NB4 (cell line): ENCODE measurements at regions not wholly inside any gene's neighbourhood (a gene's known extent, or its start where the extent isn't known, plus 50 kb on each side); places are given as distances from the start of the nearest gene placed in this dataset.
"Not testable (repeated sequence)": the region's sequence is repeated elsewhere in the genome, so short reads cannot be mapped to it uniquely, and the experiment has no call there.

ENCODE experiments used
- DNase-seq: peaks from one replicate; pipeline ENCODE4 v3.0.0; 2010; ENCODE audit warnings: low read depth
- H3K4me3 ChIP-seq: one replicate; pipeline ENCODE4 v1.5.1; 2011; ENCODE audit warnings: mild to moderate bottlenecking, low read depth, low read length, moderate library complexity
- CTCF ChIP-seq: IDR thresholded peaks from one replicate; pipeline ENCODE4 v1.5.1; 2012; ENCODE audit warnings: low read depth, low read length
- MAX ChIP-seq: IDR thresholded peaks from 2 replicates; pipeline ENCODE4 v1.6.1; 2011; ENCODE audit warnings: low read depth, low read length
- MYC ChIP-seq: IDR thresholded peaks from 2 replicates; pipeline ENCODE4 v1.6.1; 2011; ENCODE audit warnings: low read depth, low read length
- POLR2A ChIP-seq: IDR thresholded peaks from 2 replicates; pipeline ENCODE4 v1.6.1; 2011; ENCODE audit warnings: mild to moderate bottlenecking; ENCODE audit not compliant: insufficient read length; ENCODE audit errors: extremely low read depth

GRCh38 chr17:71444078-71444477 is 676.7 kb upstream of the SOX9 start:
- DNase-seq = no peak
- TF ChIP-seq CTCF (no peak), MAX (no peak), POLR2A (no peak), MYC (no peak)
- H3K4me3 ChIP-seq = no peak overlapping the region

GRCh38 chr17:71446645-71447437 is 674.0 kb upstream of the SOX9 start:
- DNase-seq = no peak
- TF ChIP-seq CTCF = no peak
- no peak for TF ChIP-seq MAX
- no peak for TF ChIP-seq POLR2A
- TF ChIP-seq MYC = no peak
- H3K4me3 ChIP-seq = no peak overlapping the region

GRCh38 chr17:71447644-71448043 is 673.2 kb upstream of the SOX9 start:
- H3K4me3 ChIP-seq = no peak overlapping the region
- DNase-seq = no peak
- TF ChIP-seq CTCF (no peak), MYC (no peak), MAX (no peak)

- H3K4me3 ChIP-seq, DNase-seq: not testable (repeated sequence)
These were observed 670.2 kb upstream of the SOX9 start for GRCh38 chr17:71450657-71451056.

- DNase-seq = no peak
- TF ChIP-seq MAX = no peak
- TF ChIP-seq POLR2A = no peak
- no peak for TF ChIP-seq CTCF
- no peak for TF ChIP-seq MYC
- no peak overlapping the region for H3K4me3 ChIP-seq
These were observed 666.9 kb upstream of the SOX9 start for GRCh38 chr17:71453876-71454422.

- DNase-seq = no peak
- no peak overlapping the region for H3K4me3 ChIP-seq
- no peak for TF ChIP-seq CTCF
- no peak for TF ChIP-seq MAX
- no peak for TF ChIP-seq POLR2A
- no peak for TF ChIP-seq MYC
These were observed 665.6 kb upstream of the SOX9 start for GRCh38 chr17:71455219-71455618.
